ENCODE measurements at regions not wholly inside any gene's neighbourhood (a gene's known extent, or its start where the extent isn't known, plus 50 kb on each side); places are given as distances from the start of the nearest gene placed in this dataset.

DNA sequence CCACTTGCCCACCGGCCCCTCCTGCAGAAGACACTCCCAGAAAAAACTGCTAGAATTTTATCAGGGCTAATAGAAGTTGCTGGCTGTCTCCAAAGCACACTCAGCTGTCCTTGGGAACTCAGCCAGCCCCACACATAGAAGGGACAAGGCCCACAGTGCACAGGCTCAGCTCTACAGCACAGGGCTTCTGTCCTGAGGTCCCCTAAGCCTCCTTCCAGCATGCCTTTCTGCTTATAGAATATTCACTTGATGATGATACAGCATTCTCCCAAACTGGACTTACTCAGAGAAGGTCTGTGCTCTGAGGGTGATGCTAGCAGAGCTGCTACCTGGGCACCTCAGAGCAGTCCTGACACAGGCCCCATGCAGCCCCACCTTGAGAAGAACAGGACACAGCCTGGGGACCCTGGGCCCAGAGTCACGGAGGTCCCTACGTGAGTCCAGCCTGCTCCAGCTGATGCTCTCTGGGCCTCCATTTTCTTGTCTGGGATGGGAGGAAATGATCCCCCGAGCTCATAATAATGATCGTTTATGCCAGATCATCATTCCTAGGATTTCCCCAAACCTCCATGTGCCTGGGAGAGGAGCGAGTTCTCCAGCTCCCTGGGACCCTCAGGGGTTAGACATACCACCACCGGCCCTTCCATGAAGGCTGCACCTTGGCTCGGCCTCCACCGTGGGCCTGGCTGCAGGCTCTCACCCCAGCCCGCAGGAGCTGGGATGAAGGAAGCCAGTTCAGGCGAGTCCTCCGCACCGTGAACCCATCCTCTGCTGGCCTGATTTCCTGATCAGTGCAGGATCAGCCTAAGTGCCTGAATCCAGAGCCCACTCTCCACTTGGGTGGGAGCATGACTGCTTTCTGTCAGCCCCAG is 145.6 kb downstream of the ZNF248 start:
- Histone ChIP-seq H3K4me1 (ENCODE audit: control insufficient read depth in 5 of 5, insufficient read depth in 5 of 5, low read length in 5 of 5) (peaks cover 5 to 18% (median 9%) of the 10 kb centered on the region in 5 donors), H3K27me3 (ENCODE audit: control insufficient read depth in 5 of 5, insufficient read depth in 4 of 5, low read length in 5 of 5) (no peaks in the 10 kb centered on the region), H3K9me3 (ENCODE audit: control insufficient read depth in 5 of 5, low read length in 5 of 5) (no peaks in the 10 kb centered on the region), H3K9ac (ENCODE audit: low read length in 5 of 5) (no peak overlapping the region), H3K4me3 (ENCODE audit: low read depth in 1 of 5, low read length in 5 of 5) (no peak overlapping the region), H3K27ac (ENCODE audit: low read depth, low read length) (no peak overlapping the region), H3K36me3 (ENCODE audit: control insufficient read depth in 5 of 5, insufficient read depth in 5 of 5, low read length in 5 of 5) (no peaks in the 10 kb centered on the region)

DNA sequence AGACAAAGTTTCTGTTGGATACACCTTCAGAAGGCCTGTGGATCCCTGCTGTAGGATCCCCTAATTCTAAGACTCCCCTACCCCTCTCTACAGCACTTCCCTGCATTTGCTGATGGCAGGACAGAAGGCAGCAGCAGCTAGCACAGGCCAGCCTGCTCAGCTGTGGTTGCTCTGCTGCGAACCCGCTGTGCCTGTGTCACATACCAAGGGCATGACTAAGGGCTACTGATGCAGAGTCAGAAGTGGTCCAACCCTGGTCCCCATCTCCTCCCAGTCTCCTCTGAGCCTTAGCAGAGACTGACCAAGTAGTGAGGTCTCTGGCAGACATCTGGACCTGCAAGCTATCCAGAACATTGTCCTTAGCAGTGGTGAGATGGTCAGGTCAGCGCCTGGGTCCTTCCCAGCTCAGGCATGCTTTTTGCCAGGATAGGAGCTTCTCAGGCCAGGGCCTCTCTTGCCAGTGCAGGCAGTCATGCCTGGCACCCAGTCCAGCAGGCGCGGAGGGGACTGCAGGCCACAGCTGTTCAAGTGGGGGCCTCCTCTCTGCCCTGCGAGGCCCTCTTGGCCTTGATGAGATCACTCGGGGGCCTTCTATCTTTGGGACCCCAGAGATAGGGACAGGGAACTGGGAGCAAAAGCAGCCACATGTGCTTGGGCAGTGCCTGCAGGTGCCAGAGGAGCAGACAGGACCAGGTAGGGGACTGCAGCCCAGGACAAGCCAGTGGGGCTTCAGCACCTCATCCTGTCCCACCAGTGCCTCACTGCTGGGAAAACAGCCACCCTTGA is 146.4 kb downstream of the ZNF248 start:
- H3K4me1 ChIP-seq (ENCODE audit: control insufficient read depth in 5 of 5, insufficient read depth in 5 of 5, low read length in 5 of 5) = peaks cover 5 to 18% (median 9%) of the 10 kb centered on the region in 5 donors
- no peak overlapping the region for H3K4me3 ChIP-seq (ENCODE audit: low read depth in 1 of 5, low read length in 5 of 5)
- no peak overlapping the region for H3K27ac ChIP-seq (ENCODE audit: low read depth, low read length)
- H3K27me3 ChIP-seq (ENCODE audit: control insufficient read depth in 5 of 5, insufficient read depth in 4 of 5, low read length in 5 of 5) = no peaks in the 10 kb centered on the region
- H3K36me3 ChIP-seq (ENCODE audit: control insufficient read depth in 5 of 5, insufficient read depth in 5 of 5, low read length in 5 of 5) = no peaks in the 10 kb centered on the region
- H3K9ac ChIP-seq (ENCODE audit: low read length in 5 of 5) = no peak overlapping the region
- H3K9me3 ChIP-seq (ENCODE audit: control insufficient read depth in 5 of 5, low read length in 5 of 5) = no peaks in the 10 kb centered on the region

DNA sequence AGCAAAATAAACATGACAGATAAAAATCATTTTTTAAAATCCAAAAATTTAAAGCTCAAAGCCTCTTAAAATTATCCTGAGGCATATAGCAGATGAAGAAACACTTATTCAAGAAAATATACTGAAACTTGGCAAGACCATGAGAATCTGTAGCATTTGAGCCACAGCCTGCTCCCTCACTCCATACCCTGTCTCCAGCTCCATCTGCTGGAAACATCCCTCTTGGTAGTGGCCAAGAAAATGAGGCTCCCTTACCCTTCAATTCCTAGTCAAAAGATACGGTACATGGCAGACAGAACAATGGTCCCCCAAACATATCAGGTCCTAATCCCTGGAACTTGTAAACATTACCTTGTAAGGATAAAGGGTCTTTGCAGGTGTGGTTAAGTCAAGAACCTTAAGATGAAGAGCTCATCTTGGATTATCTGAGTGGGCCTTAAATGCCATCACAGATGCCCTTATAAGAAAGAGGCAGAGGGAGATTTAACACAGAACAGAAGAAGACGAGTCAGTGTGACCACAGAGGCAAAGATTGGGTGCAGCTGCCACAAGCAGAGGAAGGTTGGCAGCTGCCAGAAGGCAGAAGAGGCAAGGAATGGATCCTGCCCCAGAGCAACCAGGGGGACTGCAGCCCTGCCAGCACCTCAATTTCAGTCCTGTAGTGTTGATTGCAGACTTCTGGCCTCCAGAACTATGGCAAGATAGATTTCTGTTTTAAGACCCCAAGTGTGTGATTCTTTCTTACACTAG is 149.4 kb downstream of the ZNF248 start:
- Histone ChIP-seq H3K4me1 (ENCODE audit: control insufficient read depth in 5 of 5, insufficient read depth in 5 of 5, low read length in 5 of 5) (peaks cover 5 to 23% (median 9%) of the 10 kb centered on the region in 5 donors), H3K9ac (ENCODE audit: low read length in 5 of 5) (no peak overlapping the region), H3K4me3 (ENCODE audit: low read depth in 1 of 5, low read length in 5 of 5) (no peak overlapping the region), H3K36me3 (ENCODE audit: control insufficient read depth in 5 of 5, insufficient read depth in 5 of 5, low read length in 5 of 5) (no peaks in the 10 kb centered on the region), H3K27me3 (ENCODE audit: control insufficient read depth in 5 of 5, insufficient read depth in 4 of 5, low read length in 5 of 5) (no peaks in the 10 kb centered on the region), H3K27ac (ENCODE audit: low read depth, low read length) (no peak overlapping the region), H3K9me3 (ENCODE audit: control insufficient read depth in 5 of 5, low read length in 5 of 5) (no peaks in the 10 kb centered on the region)

- Histone ChIP-seq H3K4me1 (ENCODE audit: control insufficient read depth in 5 of 5, insufficient read depth in 5 of 5, low read length in 5 of 5) (peaks cover 0 to 16% (median 9%) of the 10 kb centered on the region in 5 donors), H3K9ac (ENCODE audit: low read length in 5 of 5) (no peak overlapping the region), H3K27me3 (ENCODE audit: control insufficient read depth in 5 of 5, insufficient read depth in 4 of 5, low read length in 5 of 5) (no peaks in the 10 kb centered on the region), H3K36me3 (ENCODE audit: control insufficient read depth in 5 of 5, insufficient read depth in 5 of 5, low read length in 5 of 5) (no peaks in the 10 kb centered on the region), H3K4me3 (ENCODE audit: low read depth in 1 of 5, low read length in 5 of 5) (peak overlapping the region in 1 of 5 donors; percentile 3), H3K9me3 (ENCODE audit: control insufficient read depth in 5 of 5, low read length in 5 of 5) (peaks cover 0 to 7% (median 0%) of the 10 kb centered on the region in 5 donors), H3K27ac (ENCODE audit: low read depth, low read length) (no peak overlapping the region)
Measured at GRCh38 chr10:37704566-37704965, 152.8 kb downstream of the ZNF248 start.

DNA sequence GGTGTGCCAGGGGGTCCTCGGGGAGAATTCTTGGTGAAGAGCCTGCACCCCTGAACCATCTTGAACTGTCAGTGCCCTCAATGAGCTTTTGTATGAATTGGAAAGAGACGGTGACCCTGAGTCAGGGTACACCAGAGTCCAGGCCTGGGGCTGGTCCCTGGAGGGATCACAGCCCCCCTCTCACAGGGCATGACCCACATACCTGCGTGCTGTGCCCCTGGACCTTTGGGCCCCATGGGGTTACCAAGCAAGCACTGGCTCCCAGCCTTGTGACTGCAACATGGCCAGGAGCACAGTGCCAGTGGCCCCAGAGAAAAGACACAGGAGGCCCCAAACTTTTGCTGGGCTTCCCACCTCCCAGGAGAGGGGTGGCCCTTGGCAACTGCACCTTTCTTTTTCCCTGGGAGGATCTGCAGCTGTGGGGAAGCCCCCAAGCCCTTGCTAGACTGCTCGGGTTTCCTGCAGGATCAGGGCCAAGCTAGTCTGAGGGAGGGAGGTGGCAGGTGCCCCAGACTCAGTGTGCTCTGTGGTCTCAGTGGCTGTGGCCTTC is 153.5 kb downstream of the ZNF248 start:
- no peaks in the 10 kb centered on the region for H3K36me3 ChIP-seq (ENCODE audit: control insufficient read depth in 5 of 5, insufficient read depth in 5 of 5, low read length in 5 of 5)
- H3K4me1 ChIP-seq (ENCODE audit: control insufficient read depth in 5 of 5, insufficient read depth in 5 of 5, low read length in 5 of 5) = peaks cover 0 to 16% (median 9%) of the 10 kb centered on the region in 5 donors
- H3K27me3 ChIP-seq (ENCODE audit: control insufficient read depth in 5 of 5, insufficient read depth in 4 of 5, low read length in 5 of 5) = no peaks in the 10 kb centered on the region
- H3K9ac ChIP-seq (ENCODE audit: low read length in 5 of 5) = peak overlapping the region in 1 of 5 donors; percentile 3
- no peak overlapping the region for H3K4me3 ChIP-seq (ENCODE audit: low read depth in 1 of 5, low read length in 5 of 5)
- peaks cover 0 to 7% (median 0%) of the 10 kb centered on the region in 5 donors for H3K9me3 ChIP-seq (ENCODE audit: control insufficient read depth in 5 of 5, low read length in 5 of 5)
- no peak overlapping the region for H3K27ac ChIP-seq (ENCODE audit: low read depth, low read length)

DNA sequence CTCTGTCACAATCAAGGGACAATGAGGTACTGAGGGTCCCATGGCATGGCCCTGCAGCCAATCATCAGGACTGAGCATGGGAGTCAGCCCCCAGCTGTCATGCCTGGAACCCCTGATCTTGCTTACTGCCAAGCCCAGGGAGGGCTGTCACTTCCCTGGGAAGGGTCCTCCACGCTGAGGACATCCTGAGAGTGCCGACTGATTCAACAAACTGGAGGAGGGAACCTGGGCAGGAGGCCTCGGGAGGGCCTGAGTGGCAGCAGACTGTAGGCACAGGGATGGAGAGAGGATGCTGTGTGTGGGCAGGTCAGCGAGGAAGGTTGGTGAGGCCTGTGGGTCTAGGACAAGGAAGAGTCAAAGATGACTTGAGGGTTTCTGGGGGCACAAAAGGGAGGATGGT is 154.3 kb downstream of the ZNF248 start:
- H3K27me3 ChIP-seq (ENCODE audit: control insufficient read depth in 5 of 5, insufficient read depth in 4 of 5, low read length in 5 of 5) = no peaks in the 10 kb centered on the region
- H3K36me3 ChIP-seq (ENCODE audit: control insufficient read depth in 5 of 5, insufficient read depth in 5 of 5, low read length in 5 of 5) = no peaks in the 10 kb centered on the region
- no peak overlapping the region for H3K4me3 ChIP-seq (ENCODE audit: low read depth in 1 of 5, low read length in 5 of 5)
- peaks cover 0 to 16% (median 9%) of the 10 kb centered on the region in 5 donors for H3K4me1 ChIP-seq (ENCODE audit: control insufficient read depth in 5 of 5, insufficient read depth in 5 of 5, low read length in 5 of 5)
- no peak overlapping the region for H3K27ac ChIP-seq (ENCODE audit: low read depth, low read length)
- H3K9ac ChIP-seq (ENCODE audit: low read length in 5 of 5) = no peak overlapping the region
- peaks cover 0 to 7% (median 0%) of the 10 kb centered on the region in 5 donors for H3K9me3 ChIP-seq (ENCODE audit: control insufficient read depth in 5 of 5, low read length in 5 of 5)

DNA sequence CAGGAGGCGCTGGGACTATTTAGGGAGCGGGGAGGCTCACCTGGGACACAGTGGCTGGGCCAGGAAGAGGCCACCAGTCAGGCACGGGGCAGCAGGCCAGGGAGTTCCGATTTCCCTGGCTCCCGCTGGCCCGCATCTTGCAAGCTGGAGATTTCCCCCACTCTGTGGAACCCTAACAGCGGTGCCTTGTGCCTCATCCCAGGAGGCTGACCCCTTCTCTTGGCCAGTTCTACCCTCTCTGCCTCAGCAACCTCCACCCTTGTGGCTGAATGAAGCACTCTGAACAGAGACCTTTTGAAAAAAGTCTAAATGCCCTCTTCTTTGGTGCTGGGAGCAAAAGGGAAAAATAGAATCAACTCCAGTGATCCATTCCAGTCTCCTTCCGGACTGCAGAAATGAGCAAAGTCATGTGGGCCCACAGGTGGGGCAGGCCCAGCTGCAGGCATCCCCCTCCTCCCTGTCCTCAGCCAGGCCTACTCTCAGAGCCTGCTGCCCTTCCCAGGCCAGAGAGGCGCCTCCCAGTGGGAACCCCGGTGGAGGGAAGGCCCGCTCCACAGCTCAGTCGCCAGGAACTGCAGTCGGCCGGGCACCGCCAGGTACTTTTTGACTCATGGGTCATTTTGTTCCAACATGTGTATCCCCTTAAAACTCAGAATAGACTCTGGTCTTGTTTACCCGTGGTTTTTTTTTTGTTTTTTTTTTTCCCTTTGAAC is 155.5 kb downstream of the ZNF248 start:
- no peak overlapping the region for H3K27ac ChIP-seq (ENCODE audit: low read depth, low read length)
- H3K36me3 ChIP-seq (ENCODE audit: control insufficient read depth in 5 of 5, insufficient read depth in 5 of 5, low read length in 5 of 5) = no peaks in the 10 kb centered on the region
- no peak overlapping the region for H3K9ac ChIP-seq (ENCODE audit: low read length in 5 of 5)
- peaks cover 0 to 16% (median 9%) of the 10 kb centered on the region in 5 donors for H3K4me1 ChIP-seq (ENCODE audit: control insufficient read depth in 5 of 5, insufficient read depth in 5 of 5, low read length in 5 of 5)
- no peaks in the 10 kb centered on the region for H3K27me3 ChIP-seq (ENCODE audit: control insufficient read depth in 5 of 5, insufficient read depth in 4 of 5, low read length in 5 of 5)
- H3K4me3 ChIP-seq (ENCODE audit: low read depth in 1 of 5, low read length in 5 of 5) = no peak overlapping the region
- peaks cover 0 to 7% (median 0%) of the 10 kb centered on the region in 5 donors for H3K9me3 ChIP-seq (ENCODE audit: control insufficient read depth in 5 of 5, low read length in 5 of 5)

- Histone ChIP-seq H3K9me3 (ENCODE audit: control insufficient read depth in 5 of 5, low read length in 5 of 5) (peaks cover 0 to 7% (median 0%) of the 10 kb centered on the region in 5 donors), H3K27ac (ENCODE audit: low read depth, low read length) (no peak overlapping the region), H3K36me3 (ENCODE audit: control insufficient read depth in 5 of 5, insufficient read depth in 5 of 5, low read length in 5 of 5) (no peaks in the 10 kb centered on the region), H3K4me3 (ENCODE audit: low read depth in 1 of 5, low read length in 5 of 5) (no peak overlapping the region), H3K4me1 (ENCODE audit: control insufficient read depth in 5 of 5, insufficient read depth in 5 of 5, low read length in 5 of 5) (peaks cover 0 to 16% (median 9%) of the 10 kb centered on the region in 5 donors), H3K27me3 (ENCODE audit: control insufficient read depth in 5 of 5, insufficient read depth in 4 of 5, low read length in 5 of 5) (no peaks in the 10 kb centered on the region), H3K9ac (ENCODE audit: low read length in 5 of 5) (no peak overlapping the region)
Measured at GRCh38 chr10:37700886-37701780, 156.3 kb downstream of the ZNF248 start.
